Ovary (tissue), 3 donors: ENCODE measurements at regions not wholly inside any gene's neighbourhood (a gene's known extent, or its start where the extent isn't known, plus 50 kb on each side); places are given as distances from the start of the nearest gene placed in this dataset.

Experiments used
- EP300 ChIP-seq: sonication (generic); formaldehyde crosslinking; IDR thresholded peaks from one replicate; pipeline ENCODE4 v1.6.1; 2017; ENCODE audit warnings: antibody characterized with exemption
- POLR2A ChIP-seq: fragments of 450-650 bp; IDR thresholded peaks from one replicate; pipeline ENCODE4 v1.6.1; 2017; ENCODE audit warnings: antibody characterized with exemption, mild to moderate bottlenecking, moderate library complexity
- TF ChIP-seq, protein P1 (sequence below), 3 donors: fragments of 450-650 bp in 2 of 3; fragments of 200-600 bp in 1 of 3; IDR thresholded peaks; one replicate each; pipeline versions ENCODE4 v1.5.1 to v1.8.0; 2016 to 2022; ENCODE audit warnings: antibody characterized with exemption in 3 of 3, mild to moderate bottlenecking in 1 of 3
- donor health status: DM: no; HTN: no; CAD: no.

DNA sequence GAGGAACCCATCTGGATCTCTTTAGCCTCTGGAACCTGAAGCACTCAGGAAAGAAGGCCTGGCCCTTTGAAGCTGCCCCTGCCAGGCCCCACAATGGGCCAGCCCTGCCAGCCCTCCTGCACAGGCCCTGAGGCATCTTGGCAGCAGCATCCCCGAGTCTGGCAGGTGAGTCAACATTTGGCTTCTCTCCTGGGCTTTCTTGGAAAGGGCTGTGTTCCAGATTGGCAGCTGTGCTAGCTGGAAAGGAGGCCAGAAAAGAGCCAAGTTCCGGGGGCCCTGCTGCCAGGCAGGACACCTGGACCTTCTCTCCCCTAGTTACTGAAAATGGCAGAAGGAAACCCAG, 187.2 kb downstream of the SHQ1 start:
- TF ChIP-seq, protein P1, sequence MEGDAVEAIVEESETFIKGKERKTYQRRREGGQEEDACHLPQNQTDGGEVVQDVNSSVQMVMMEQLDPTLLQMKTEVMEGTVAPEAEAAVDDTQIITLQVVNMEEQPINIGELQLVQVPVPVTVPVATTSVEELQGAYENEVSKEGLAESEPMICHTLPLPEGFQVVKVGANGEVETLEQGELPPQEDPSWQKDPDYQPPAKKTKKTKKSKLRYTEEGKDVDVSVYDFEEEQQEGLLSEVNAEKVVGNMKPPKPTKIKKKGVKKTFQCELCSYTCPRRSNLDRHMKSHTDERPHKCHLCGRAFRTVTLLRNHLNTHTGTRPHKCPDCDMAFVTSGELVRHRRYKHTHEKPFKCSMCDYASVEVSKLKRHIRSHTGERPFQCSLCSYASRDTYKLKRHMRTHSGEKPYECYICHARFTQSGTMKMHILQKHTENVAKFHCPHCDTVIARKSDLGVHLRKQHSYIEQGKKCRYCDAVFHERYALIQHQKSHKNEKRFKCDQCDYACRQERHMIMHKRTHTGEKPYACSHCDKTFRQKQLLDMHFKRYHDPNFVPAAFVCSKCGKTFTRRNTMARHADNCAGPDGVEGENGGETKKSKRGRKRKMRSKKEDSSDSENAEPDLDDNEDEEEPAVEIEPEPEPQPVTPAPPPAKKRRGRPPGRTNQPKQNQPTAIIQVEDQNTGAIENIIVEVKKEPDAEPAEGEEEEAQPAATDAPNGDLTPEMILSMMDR (IDR thresholded peaks at IDR 0.05): no peak
- no peak for TF ChIP-seq POLR2A
- no peak for TF ChIP-seq EP300
